ENCODE measurements at regions not wholly inside any gene's neighbourhood (a gene's known extent, or its start where the extent isn't known, plus 50 kb on each side); places are given as distances from the start of the nearest gene placed in this dataset.
"Not testable (repeated sequence)": the region's sequence is repeated elsewhere in the genome, so short reads cannot be mapped to it uniquely, and the experiment has no call there.

GRCh38 chr9:80755586-80755985, 933.8 kb downstream of the TLE1 start:
- no peak for DNase-seq (ENCODE audit: low read depth)

- not testable (repeated sequence) for DNase-seq (ENCODE audit: low read depth)
Observed at GRCh38 chr9:80747056-80747455, 942.3 kb downstream of the TLE1 start.

- DNase-seq (ENCODE audit: low read depth) = no peak
Observed at GRCh38 chr9:80732506-80732905, 956.8 kb downstream of the TLE1 start.

GRCh38 chr9:80720579-80720978, 968.8 kb downstream of the TLE1 start:
- no peak for DNase-seq (ENCODE audit: low read depth)

GRCh38 chr9:80707120-80707519, 982.2 kb downstream of the TLE1 start:
- DNase-seq (ENCODE audit: low read depth) = no peak

GRCh38 chr9:80701061-80701460, 988.3 kb downstream of the TLE1 start:
- DNase-seq (ENCODE audit: low read depth) = no peak

- no peak for DNase-seq (ENCODE audit: low read depth)
Observed at GRCh38 chr9:80699511-80699998, 989.8 kb downstream of the TLE1 start.

GRCh38 chr9:80698725-80699410, 990.5 kb downstream of the TLE1 start:
- no peak for DNase-seq (ENCODE audit: low read depth)

GRCh38 chr9:80692751-80693150, 996.6 kb downstream of the TLE1 start:
- DNase-seq (ENCODE audit: low read depth) = no peak

- no peak for DNase-seq (ENCODE audit: low read depth)
Observed at GRCh38 chr9:80691229-80691628, 998.1 kb downstream of the TLE1 start.

- no peak for DNase-seq (ENCODE audit: low read depth)
Observed at GRCh38 chr9:80690349-80690939, 998.9 kb downstream of the TLE1 start.

GRCh38 chr9:80679916-80680315, 1009.4 kb downstream of the TLE1 start:
- DNase-seq (ENCODE audit: low read depth) = no peak

- DNase-seq (ENCODE audit: low read depth) = no peak
Observed at GRCh38 chr9:80678906-80679305, 1010.4 kb downstream of the TLE1 start.

- no peak for DNase-seq (ENCODE audit: low read depth)
Observed at GRCh38 chr9:80673496-80673895, 1015.9 kb downstream of the TLE1 start.

- DNase-seq (ENCODE audit: low read depth) = no peak
Observed at GRCh38 chr9:80665479-80665878, 1023.9 kb downstream of the TLE1 start.

GRCh38 chr9:80664327-80665210, 1024.8 kb downstream of the TLE1 start:
- no peak for DNase-seq (ENCODE audit: low read depth)

GRCh38 chr9:80659751-80660150, 1029.6 kb downstream of the TLE1 start:
- not testable (repeated sequence) for DNase-seq (ENCODE audit: low read depth)

GRCh38 chr9:80651044-80651443, 1038.3 kb downstream of the TLE1 start:
- no peak for DNase-seq (ENCODE audit: low read depth)

GRCh38 chr9:80649496-80649895, 1039.9 kb downstream of the TLE1 start:
- no peak for DNase-seq (ENCODE audit: low read depth)

- no peak for DNase-seq (ENCODE audit: low read depth)
Observed at GRCh38 chr9:80649001-80649420, 1040.3 kb downstream of the TLE1 start.

- DNase-seq (ENCODE audit: low read depth) = no peak
Observed at GRCh38 chr9:80648336-80648735, 1041.0 kb downstream of the TLE1 start.

- no peak for DNase-seq (ENCODE audit: low read depth)
Observed at GRCh38 chr9:80646211-80646610, 1043.1 kb downstream of the TLE1 start.

- DNase-seq (ENCODE audit: low read depth) = no peak
Observed at GRCh38 chr9:80644044-80644443, 1045.3 kb downstream of the TLE1 start.
